BJ (cell line): ENCODE measurements at regions not wholly inside any gene's neighbourhood (a gene's known extent, or its start where the extent isn't known, plus 50 kb on each side); places are given as distances from the start of the nearest gene placed in this dataset.
"Not testable (repeated sequence)": the region's sequence is repeated elsewhere in the genome, so short reads cannot be mapped to it uniquely, and the experiment has no call there.

ENCODE experiments used
- CTCF ChIA-PET: fragments of 350-600 bp; formaldehyde crosslinking; extraction: SDS; loops from one replicate; lab custom pipeline; 2021; ENCODE audit warnings: antibody characterized with exemption, inconsistent platforms; lab: Yijun Ruan, JAX
- POLR2A ChIA-PET: fragments of 300-600 bp; sonication (Branson Sonifier 250); formaldehyde crosslinking; extraction: SDS; loops from one replicate; lab custom pipeline; 2021; ENCODE audit warnings: antibody characterized with exemption; lab: Charles Lee
- DNase-seq: peaks from one replicate; pipeline ENCODE4 v3.0.0-alpha.2; 2011; ENCODE audit warnings: low read depth
- H3K27me3 ChIP-seq: 2 replicates; pipeline ENCODE4 v1.6.0; 2011; ENCODE audit warnings: low read length; ENCODE audit not compliant: control insufficient read depth, insufficient read depth
- H3K36me3 ChIP-seq: 2 replicates; pipeline ENCODE4 v1.5.1; 2011; ENCODE audit warnings: low read length; ENCODE audit not compliant: control insufficient read depth, insufficient read depth
- H3K4me3 ChIP-seq: 2 replicates; pipeline ENCODE4 v1.5.1; 2011; ENCODE audit warnings: low read depth, mild to moderate bottlenecking, control low read depth, low read length
- TF ChIP-seq, protein P1 (sequence below): IDR thresholded peaks from 2 replicates; pipeline ENCODE4 v1.5.1; 2011; ENCODE audit warnings: low read depth, mild to moderate bottlenecking, control low read depth, inconsistent platforms, low read length, moderate library complexity; ENCODE audit not compliant: insufficient read depth

DNA sequence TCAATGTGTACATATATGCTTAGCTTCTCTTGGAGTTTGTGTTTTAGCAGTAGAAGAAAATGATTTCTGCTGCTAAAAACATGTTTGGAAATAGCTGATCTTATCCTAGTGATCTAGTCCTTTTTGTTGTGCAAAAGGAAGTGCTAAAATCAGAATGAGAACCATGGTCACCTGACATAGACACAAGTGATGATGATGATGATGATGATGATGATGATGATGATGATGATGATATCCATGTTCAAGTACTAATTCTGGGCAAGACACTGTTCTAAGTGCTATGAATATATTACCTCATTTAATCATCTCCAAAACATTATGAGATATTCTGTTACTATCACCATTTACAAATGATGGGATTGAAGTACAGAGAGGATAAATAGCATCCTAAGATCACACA is 79.8 kb downstream of the ANKEF1 start:
- POLR2A ChIA-PET, result no interaction called here
- TF ChIP-seq, protein P1, sequence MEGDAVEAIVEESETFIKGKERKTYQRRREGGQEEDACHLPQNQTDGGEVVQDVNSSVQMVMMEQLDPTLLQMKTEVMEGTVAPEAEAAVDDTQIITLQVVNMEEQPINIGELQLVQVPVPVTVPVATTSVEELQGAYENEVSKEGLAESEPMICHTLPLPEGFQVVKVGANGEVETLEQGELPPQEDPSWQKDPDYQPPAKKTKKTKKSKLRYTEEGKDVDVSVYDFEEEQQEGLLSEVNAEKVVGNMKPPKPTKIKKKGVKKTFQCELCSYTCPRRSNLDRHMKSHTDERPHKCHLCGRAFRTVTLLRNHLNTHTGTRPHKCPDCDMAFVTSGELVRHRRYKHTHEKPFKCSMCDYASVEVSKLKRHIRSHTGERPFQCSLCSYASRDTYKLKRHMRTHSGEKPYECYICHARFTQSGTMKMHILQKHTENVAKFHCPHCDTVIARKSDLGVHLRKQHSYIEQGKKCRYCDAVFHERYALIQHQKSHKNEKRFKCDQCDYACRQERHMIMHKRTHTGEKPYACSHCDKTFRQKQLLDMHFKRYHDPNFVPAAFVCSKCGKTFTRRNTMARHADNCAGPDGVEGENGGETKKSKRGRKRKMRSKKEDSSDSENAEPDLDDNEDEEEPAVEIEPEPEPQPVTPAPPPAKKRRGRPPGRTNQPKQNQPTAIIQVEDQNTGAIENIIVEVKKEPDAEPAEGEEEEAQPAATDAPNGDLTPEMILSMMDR, result no peak

DNA sequence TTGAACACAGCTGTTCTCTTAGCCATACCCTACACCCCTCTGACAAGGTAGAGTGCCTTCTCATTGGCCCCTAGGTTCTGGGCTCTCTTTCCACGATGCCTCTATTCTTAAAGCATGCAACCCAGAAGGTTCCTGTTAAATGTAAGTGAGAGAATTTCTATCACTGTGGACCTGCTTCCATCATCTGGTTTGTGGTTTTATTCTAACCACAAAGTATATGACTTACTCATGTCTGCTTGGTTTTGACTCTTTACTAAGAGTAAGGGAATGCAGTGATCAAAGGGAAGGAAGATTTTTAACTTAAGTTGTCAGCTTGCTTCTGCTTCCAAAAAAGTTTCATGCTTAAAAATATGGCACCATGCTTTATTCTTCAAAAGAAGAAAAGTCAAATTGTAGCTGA is 80.2 kb downstream of the ANKEF1 start:
- no peaks in the 10 kb centered on the region for H3K36me3 ChIP-seq
- POLR2A ChIA-PET, result no interaction called here
- H3K4me3 ChIP-seq, result no peak overlapping the region
- H3K27me3 ChIP-seq, result no peaks in the 10 kb centered on the region
- DNase-seq, result peak; percentile 76
- CTCF ChIA-PET, result interaction anchor here (2.7 kb wide), 1 partner anchor 24 kb away, joined by 15 read pairs; no protein-coding TSS in a partner anchor
- TF ChIP-seq, protein P1, result no peak

More for the DNA sequence above, 79.8 kb downstream of the ANKEF1 start:
- CTCF ChIA-PET, result interaction anchor here (1.2 to 2.7 kb wide), 2 partner anchors 24 to 136 kb away, joined by 4 to 15 read pairs; no protein-coding TSS in a partner anchor
- Histone ChIP-seq H3K27me3 (no peaks in the 10 kb centered on the region), H3K4me3 (no peak overlapping the region), H3K36me3 (no peaks in the 10 kb centered on the region)
- DNase-seq, result no peak

GRCh38 chr20:10119336-10119735 is 84.5 kb downstream of the ANKEF1 start:
- DNase-seq, result no peak
- no peaks in the 10 kb centered on the region for H3K36me3 ChIP-seq
- no peak overlapping the region for H3K4me3 ChIP-seq
- TF ChIP-seq, protein P1, result no peak
- POLR2A ChIA-PET, result interaction anchor here (0.7 kb wide), 1 partner anchor 387 kb away, joined by 3 read pairs; no protein-coding TSS in a partner anchor
- CTCF ChIA-PET, result interaction anchor here (1.0 kb wide), 1 partner anchor 156 kb away, joined by 3 read pairs; no protein-coding TSS in a partner anchor
- H3K27me3 ChIP-seq, result no peaks in the 10 kb centered on the region

- DNase-seq, H3K4me3 ChIP-seq, POLR2A ChIA-PET, H3K27me3 ChIP-seq, H3K36me3 ChIP-seq, CTCF ChIA-PET: not testable (repeated sequence)
These were observed 90.1 kb downstream of the ANKEF1 start for GRCh38 chr20:10124883-10125282.

DNA sequence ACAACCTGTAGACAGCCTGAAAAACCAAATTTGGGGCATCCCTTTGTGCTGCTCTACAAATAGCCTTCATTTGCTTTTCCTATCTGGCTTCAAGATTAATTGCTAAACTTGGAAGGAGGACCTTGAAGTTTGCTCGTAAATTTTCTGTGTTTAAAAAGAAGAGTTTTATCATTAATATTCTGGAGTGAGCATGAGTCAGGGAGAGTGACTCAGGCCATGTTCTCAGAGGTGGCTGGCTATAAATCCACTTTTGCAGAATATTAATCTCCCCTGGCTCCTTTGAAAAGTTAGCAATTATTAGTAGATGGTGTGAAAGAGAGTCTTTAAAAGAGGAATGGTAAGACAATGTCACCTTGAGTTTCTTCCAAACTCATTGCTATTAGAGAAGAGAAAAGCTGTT is 91.0 kb downstream of the ANKEF1 start:
- Histone ChIP-seq H3K4me3 (no peak overlapping the region), H3K27me3 (no peaks in the 10 kb centered on the region; the same call in 1 of the 2 replicates), H3K36me3 (no peaks in the 10 kb centered on the region)
- DNase-seq, result no peak
- ChIA-PET CTCF (no interaction called here), POLR2A (no interaction called here)
- TF ChIP-seq, protein P1, result no peak

DNA sequence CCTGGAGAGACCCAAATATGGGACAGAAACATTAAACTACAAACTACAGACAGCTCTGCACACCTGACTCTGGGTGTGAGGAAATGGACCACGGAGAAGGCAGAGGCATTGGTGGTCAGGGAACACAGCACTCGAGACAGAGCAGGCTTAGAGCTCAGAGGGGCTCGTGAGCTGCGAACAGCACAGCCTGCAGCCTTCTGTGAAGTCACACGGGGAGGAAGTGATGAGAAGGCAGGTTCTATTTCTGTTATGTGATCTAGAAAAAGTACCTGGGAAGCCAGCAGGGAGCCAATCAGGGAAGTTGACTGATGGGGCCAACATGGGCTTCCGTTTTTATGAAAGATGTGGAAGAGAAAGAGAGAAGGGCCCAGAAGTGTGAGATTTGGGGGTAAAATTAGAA is 88.9 kb upstream of the SNAP25 start:
- ChIA-PET CTCF (interaction anchor here (0.8 kb wide), 1 partner anchor 12 kb away, joined by 3 read pairs; no protein-coding TSS in a partner anchor), POLR2A (no interaction called here)
- TF ChIP-seq, protein P1, result no peak
- no peak for DNase-seq
- no peak overlapping the region for H3K4me3 ChIP-seq
- H3K27me3 ChIP-seq, result no peaks in the 10 kb centered on the region; the same call in none of the 2 replicates
- no peaks in the 10 kb centered on the region for H3K36me3 ChIP-seq
